Fibroblast of peridontal ligament (primary cell): ENCODE measurements at regions not wholly inside any gene's neighbourhood (a gene's known extent, or its start where the extent isn't known, plus 50 kb on each side); places are given as distances from the start of the nearest gene placed in this dataset.

Experiments used
- DNase-seq: peaks from one replicate; pipeline ENCODE4 v3.0.0-alpha.2; 2010; ENCODE audit errors: extremely low read depth

DNA sequence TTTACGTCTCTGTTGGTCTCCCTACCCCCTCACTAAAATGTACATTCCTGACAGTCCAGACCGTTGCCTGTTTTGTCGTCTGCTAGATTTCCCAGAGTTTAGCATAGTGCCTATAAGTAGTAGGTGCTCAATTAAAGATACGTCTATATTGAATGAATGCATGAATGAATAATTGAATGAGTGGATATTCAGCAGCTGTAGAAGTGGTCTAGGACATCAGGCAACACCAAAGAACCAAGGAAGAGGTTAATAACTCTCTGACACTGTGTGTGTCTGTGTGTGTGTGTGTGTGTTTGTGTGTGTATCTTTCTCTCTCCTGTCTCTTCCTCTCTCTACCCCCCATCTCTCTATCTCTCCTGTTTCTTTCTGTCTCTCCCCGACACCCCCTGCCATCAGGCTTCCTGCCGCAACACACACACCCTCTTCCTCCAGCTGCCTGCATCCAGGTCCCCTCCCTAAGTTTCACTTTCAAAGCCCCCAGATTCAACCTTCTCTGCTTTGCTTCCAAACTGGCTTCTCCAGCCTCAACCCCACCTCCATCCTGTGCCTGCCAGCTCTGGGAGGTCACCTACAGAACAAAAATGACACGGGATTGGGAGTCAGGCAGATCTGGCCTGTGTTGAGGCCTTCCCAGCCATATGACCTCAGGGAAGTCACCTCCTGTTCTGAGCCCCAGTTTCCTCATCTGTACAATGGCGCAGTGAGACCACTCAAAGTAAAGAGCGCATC is 119.9 kb upstream of the NCOR2 start:
- DNase-seq, result no peak

DNA sequence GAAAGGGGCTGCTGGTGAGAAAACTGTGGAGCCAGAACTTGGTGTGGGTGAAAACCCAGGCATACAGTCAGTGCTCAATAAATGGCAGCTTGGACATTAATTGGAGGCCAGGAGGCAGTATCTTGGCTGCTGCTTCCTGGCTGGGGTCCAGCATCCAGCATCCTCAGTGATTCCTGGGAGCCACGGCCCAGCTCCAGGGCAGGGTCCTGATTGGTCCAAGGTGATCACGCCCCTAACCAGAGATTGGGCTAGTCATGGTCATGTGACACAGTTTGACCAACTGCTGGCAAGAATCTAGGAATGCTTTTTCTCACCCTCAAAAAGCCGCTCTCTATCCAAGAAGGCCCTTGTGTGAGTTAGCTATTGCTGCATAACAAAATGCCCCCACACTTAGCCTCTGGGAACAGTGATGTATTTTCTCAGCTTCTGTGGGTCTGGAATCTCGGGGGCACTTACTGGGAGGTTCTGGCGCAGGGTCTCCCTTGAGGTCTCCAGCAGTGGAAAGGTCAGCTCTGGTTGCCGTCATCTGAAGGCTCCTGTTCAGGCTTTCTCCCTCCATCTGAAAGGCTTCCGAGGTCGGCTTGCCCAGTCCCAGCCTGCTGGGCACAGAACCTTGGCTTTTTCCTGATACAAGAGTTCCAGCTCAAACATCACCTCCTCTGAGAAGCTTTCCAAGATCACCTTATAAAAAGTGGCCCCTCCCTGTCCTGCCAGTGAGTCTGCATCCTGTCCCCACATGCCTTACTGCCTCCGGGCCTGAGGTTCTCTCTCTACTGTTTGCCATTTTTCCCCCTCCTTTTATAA is 119.2 kb upstream of the NCOR2 start:
- no peak for DNase-seq

DNA sequence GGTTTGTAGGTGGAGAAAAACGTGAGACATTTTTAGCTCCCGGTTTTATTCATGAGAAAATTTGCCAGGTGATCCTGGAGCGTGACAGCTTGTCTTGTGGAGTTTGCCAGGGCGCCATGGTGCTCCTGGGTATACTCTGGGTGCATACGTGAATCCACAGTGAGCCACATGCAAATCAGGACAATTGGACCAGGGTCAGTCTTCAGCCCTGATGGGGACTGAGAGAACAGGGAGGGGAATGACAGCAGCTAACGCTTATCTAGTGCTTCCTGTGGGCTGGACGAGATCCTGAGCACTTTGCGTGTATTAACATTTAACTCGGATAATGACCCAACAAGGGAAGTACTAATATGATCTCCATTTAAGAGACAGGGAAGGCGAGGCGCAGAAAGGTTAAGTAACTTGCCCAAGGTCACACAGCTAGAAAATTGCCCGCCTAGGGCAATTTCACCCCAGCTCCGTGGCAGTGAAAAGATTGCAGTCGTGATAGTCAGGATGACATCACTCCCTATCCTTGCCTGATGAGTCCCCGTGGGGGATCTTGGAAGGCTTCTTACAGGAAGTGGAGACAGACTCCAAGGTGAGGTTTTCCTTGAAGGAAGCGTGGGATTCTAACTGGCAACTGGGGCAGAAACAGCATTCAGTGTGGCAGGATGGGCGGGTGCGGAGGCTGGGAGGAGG is 118.4 kb upstream of the NCOR2 start:
- DNase-seq, result peak; percentile 60

DNA sequence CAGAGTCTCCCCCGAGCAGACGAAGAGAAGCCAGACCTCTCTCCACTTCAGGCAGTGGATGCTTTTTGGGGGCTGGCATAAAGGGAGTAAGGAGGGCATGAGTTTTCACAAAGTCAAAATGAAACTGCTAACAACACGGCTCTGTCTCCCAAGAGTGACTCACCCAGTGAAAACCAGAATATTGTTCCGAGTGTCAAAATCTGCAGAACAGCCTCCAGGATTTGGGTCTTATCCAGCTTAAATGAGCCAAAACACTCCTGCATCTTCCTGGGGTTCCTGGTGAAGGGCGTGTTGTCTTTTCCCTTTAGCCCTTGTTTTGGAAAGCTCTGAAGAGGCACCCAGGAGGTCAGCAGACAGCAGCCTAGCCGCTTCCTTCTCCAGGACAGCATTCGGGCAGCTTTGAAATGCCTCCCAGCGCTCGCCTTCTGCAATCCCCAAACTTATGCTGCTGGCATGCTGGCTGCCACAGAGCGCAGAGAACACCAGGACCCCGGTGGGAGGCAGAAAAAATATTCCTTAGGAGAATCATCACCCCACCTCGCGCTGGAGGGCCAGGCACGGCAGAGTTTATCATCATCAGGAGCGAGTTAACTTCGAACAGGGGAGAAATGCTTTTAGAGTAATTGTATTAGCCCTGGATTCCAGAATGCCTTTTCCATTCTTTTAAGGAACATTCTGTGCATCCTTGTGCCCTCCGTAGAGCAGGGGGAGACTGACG is 117.7 kb upstream of the NCOR2 start:
- peak; percentile 79 for DNase-seq

DNA sequence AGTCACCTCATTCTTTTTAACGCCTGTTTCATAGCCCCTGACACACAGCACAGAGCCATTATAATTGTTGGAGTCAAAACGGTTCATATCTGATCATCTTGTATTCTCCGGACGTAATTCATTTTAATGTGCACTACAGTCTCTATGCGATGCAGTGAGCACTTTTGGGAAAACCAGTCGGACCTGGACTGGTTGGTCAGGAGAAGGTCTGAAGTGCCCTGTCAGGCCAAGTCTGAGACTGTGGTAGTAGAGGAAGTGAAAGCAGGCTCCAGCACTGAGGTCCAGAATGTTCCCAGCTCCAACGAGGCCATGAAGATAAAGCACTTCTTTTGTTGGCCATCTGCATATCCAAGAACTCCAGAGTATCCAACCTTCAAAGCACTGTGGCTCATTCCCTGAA is 117.1 kb upstream of the NCOR2 start:
- DNase-seq, result no peak

DNA sequence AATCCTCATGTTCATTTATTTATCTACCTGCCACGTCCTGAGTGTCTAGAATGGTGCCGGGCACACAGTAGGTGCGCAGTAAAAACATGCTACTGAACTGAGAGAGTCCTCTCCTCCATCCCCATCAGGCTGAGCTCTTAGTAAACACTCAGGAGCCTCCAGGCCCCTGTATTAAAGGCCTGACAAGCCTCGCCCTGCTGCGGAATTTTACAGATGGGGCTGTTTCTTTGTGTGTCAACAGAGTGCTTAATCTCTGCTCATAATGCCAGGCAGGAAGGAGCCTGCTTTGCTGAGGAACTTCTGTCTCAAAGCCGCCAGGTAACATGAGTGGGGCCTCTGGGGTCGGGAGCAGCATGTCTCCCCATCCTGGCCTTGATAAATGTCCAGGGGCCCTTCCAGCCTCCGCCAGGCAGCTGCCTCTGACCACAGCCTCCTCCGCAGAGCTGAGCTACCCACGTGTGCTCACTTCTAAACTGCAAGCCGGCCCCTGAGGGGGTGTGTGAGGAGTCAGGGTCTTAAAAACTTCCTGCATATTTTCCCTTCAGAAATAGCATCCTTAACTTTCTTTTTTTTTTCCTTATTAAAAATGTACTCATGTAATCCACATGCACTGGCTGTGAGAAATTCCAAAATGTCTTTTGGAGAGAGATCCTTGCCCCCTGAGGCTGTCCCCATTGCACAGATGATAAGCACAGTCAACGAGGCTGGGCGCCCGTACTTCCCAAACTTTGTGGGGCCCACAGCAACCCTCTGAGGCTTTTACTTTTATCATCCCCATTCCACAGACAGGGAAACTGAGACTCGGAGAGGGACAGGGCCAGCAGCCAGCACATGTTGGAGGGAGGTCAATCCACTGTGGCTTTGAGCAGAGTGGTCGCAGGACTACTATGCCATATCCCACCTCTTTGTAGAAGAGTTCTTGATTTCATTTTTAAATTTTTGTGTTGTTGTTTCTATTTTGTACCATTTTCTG is 116.0 kb upstream of the NCOR2 start:
- DNase-seq, result no peak

DNA sequence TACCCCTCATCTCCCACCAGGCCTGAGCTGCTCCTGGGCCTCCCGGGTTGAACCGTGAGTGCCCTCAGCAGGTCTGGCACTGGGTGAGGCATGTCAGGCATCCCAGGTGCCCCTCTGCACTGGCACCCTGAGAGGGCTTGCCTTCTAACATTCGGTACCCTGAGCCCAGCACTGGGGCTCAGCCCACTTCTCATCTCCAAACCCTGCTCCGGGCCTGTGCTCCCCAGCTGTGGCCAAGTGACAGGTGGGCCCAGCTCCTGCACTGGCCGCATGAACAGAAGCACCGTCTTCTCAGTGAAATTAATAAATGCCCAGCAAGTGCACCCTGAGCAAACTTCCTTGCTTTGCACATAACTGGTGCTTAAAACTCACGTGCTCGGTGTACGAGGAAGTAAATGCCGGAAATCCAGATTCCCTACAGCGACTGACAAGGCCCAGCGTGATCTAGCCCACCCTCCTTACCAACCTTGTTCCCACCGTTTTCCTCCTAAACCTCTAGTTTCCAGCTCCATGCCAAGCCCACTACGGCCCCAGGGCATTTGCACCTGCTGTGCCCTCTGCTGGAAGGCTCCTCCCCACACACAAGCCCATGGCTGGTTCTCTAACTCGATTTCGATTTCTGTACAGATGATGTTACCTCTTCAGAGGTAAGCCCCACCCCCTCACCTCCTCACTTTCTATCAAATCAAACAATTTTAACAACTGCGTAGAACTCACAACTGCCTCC is 115.2 kb upstream of the NCOR2 start:
- DNase-seq, result no peak

DNA sequence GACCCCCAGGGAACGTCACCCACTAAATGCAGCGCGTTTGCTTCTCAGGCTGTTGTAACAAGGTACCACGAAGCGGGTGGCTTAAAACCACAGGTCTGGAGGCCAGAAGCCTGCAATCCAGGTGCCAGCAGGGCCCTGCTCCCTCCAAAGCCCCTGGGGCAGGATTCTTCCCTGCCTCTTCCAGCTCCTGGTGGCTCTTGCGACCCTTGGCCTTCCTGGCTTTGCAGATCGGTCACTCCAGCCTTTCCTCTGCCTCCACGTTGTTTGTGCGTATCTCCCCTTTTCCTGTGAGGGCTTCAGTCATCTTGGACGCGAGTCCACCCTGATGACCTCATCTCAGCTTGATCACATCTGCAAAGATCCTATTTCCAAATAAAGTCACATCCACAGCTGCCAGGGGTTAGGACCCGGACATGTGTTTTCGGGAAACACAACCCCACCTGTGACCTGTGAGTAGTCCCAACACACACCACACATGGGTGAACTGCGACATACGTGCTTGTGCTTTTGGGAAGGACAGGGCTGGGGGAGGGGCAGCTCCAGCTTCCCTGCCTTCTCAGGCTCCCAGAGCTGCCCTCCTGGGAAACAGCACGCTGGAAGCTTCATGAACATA is 114.5 kb upstream of the NCOR2 start:
- DNase-seq, result peak; percentile 89

DNA sequence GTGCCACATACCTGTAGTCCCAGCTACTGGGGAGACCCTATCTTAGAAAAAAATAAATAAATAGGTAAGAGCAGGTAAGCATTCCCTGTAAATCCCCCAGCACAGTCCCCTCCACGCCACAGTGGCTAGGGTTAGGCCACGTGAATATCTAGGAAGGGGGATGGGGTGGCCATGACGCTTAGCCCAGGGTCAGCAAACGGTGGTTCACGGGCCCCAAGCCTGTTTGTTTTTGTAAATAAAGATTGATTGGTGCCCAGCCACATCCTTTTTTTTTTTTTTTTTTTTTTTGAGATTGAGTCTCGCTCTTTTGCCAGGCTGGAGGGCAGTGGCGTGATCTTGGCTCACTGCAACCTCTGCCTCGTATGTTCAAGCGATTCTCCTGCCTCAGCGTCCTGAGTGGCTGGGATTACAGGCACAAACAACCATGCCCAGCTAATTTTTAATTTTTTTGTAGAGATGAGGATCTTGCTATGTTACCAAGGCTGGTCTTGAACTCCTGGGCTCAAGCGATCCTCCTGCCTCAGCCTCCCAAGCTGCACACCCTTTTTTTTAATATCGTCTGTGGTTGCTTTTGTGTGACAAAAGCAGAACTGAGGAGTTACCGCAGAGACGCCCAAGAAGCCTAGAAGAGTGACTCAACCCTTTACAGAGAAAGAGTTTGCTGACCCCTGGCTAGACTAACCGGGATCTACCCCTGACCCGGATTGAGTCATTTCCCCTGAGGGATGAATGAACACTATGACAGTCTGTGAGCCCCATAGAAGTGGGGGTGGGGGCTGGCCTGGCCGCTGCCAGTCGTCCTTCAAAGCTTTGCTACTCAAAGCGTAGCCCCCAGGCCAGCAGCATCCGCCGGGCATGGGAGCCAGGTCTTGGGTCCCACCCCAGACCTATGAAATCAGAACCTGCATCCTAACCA is 113.7 kb upstream of the NCOR2 start:
- peak; percentile 90 for DNase-seq

DNA sequence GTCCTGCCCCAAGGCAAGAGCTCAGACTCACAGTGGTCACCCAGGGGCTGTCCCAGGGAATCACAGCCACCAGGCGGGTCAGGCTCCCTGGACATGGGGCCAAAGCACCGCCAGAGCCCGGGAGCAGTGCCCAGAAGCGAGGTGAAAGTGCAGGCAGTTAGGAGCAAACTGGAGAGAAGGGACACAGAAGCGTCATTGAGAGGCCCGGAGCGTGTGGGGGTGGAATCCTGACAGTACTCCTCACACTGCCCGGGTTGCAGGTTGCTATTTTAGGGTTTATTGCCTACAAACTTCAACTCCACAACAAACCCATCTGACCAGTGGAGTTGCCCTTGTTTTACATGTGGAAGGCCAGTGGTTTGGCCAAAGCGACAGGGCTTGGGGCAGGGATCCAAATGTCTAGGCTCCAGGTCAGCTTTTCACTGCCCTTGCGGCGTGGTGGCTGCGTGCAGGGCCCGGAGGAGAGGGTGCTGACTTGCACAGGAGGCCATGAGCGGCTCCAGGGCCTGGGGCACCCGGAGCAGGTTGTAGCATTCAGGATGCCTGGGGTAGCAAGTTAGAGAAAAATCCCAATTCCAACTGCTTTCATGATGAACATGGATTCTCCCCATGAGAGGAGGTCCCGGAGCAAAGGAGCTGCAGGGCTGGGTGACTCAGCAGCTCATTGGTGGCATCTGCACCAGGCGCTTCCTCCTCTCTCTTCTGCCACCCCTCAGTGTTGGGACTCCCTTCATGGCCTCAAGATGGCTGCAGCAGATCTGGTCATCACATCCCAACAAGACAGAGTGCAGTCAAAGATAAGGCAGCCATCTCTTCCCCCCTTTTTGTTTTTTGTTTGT is 112.3 kb upstream of the NCOR2 start:
- DNase-seq, result no peak

DNA sequence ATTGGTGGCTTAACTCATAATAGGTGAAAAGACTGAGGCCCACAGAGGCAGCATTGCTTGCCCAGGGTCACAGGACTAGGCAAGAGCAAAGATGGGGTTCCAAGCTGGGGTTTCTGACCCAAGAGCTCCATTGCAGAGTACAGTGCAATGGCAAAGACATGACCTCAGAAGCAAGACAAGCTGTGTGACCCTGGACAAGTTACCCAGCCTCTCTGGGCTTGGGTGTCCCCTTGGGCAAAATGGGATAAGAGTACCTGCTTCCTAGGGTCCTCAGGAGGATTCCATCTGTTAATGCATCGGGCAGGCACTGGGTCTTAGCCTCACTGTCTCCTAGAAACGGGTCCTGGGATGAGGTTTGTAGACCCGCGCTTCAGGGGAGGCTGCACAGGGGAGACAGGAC is 111.6 kb upstream of the NCOR2 start:
- no peak for DNase-seq

DNA sequence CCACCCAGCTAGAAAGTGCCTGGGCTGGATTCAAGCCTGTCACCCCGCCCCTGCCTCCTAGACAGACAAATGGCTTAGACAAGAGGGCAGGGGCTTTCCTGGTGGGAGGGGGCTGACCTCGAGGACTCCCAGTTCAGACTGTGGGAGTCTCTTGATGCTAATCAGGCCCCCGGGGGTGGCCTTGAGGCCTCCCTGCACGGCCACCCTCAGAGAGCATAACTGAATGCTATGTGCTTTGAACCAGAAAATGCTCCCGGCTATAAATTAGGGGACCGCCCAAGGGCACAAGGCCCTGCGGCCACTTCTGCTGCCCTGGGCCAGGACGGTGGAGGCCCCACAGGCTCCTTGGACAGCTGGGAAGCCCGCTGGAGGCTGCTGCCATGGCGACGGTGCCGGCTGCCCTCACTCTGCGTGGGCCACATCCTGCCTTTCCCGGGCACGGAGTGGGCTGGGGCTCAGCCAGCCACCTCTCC is 111.0 kb upstream of the NCOR2 start:
- DNase-seq, result no peak

DNA sequence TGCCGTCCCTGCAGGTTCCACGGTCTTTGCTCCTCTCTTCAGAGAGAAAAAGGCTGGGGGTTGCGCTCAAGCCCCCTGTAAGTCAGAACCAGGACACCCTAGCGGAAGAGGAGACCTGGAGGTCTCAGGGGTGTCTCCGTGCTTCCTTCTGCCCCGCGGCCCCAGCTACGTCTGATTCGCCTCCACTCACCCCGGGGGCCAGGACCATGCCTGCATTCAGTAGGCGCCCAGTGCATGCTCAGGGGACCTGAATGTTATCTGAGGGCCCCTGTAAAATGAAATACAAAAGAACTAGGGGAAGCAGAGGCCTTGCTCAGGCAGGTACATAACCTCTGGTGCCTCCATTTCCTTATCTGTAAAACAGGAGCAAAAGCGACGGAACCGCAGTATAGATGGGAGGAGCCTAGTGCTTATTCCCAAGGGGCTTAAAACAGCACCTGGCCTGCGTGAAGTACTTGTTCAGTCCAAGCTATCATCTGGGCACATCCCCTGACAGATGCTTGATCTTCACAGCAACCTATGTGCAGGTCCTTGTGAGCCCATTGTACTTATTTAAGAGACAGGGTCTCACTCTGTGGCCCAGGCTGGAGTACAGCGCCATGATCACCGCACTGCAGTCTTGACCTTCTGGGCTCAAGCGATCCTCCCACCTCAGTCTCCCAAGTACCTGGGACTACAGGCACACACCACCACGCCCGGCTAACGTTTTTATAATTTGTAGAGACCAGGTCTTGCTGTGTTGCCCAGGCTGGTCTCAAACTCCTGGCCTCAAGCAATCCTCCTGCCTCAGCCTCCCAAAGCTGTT is 110.3 kb upstream of the NCOR2 start:
- DNase-seq, result no peak

DNA sequence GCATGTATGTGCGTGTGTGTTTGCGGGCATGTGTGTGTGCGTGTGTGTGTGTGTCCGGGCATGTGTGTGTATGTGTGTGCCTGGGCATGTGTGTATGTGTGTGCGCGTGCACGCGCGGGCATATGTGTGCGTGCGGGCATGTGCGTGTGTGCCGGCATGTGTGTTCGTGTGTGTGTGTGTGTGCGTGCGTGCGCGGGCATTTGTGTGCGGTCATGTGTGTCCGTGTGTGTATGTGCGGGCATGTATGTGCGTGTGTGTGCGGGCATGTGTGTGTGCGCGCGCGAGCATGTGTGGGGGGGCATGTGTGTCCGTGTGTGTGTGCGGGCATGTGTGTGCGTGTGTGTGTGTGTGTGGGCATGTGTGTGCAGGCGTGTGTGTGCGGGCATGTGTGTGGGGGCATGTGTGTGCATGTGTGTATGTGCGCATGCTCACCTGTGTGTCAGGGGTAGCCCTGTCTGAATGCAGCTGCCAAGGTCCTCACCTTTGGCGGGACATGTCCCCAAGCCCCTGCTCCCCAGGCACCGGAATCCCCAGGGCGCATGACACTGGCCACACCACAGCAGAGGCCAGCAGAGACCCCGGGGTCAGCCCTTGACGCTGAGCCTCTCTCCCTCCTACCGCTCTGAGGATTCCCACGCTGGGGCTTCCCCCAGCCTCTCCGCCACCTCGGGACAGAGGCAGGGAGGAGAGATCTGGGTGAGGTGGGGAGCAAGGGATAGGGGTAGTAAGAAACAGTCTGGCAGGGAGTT is 109.5 kb upstream of the NCOR2 start:
- no peak for DNase-seq

DNA sequence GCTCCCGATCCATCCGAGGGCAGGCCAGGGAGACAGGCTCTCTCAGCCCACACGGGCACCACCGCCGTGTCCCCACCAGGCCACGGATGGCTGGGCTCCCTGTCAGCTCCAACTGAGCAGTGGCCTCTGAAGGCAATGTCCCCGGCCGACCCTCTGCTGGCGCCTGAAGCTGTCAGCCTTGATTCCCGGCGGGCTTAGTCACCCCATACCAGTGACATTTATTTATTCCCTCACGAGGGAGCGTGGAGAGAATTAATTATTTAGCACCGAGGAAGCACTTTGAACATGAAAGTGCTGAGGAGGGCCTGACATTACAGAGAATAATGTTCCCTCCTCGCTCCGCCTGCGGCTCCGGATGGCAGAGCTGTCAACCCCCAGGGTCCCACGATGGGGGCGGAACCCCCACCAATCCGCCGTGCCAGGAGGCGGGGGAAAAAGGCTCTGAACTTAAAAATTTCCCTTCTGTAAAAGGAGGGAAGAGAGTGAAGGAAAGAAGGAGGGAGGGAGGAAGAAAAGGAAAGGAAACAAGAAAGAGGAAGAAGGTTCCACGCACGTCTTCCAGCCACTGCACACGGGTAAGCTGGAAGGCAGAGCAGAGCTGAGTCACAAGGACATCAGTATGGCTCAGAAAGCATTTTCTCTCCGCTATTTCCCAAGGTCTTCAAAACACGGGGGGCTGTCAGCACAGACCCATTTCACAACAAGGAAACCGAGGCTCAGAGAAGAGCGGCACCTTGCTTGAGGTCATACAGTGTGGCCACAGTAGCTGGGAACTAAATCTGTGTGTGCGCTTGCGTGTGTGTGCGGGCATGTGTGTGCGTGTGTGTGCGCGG is 108.7 kb upstream of the NCOR2 start:
- peak; percentile 59 for DNase-seq
